ENCODE measurements at regions not wholly inside any gene's neighbourhood (a gene's known extent, or its start where the extent isn't known, plus 50 kb on each side); places are given as distances from the start of the nearest gene placed in this dataset.

DNA sequence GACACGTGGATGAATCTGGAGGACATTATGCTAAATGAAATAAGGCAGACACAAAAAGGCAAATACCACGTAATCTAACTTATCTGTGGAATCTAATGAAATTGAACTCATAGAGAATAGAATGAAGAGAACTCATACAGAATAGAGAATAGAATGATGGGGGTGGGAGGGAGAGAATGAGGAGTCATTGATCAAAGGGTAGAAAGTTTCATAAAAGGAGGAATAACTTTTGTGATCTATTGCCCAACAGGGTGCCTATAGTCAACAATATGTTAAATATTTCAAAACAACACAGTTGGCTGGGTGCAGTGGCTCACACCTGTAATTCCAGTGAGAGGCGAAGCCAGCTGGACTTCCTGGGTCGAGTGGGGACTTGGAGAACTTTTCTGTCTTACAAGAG is 54.9 kb upstream of the ZNF169 start:
- no peak overlapping the region for H3K27ac ChIP-seq (ENCODE audit: low read length)
- no peaks in the 10 kb centered on the region for H3K9me3 ChIP-seq (ENCODE audit: control insufficient read depth, low read depth, low read length)
- H3K36me3 ChIP-seq (ENCODE audit: control insufficient read depth, low read depth, low read length), result no peaks in the 10 kb centered on the region
- H3K9ac ChIP-seq (ENCODE audit: low read length), result no peak overlapping the region
- H3K27me3 ChIP-seq (ENCODE audit: control insufficient read depth, insufficient read depth, low read length), result no peaks in the 10 kb centered on the region
- no peak overlapping the region for H3K4me3 ChIP-seq (ENCODE audit: low read length)
- H3K4me1 ChIP-seq (ENCODE audit: control insufficient read depth, low read depth, low read length), result no peaks in the 10 kb centered on the region

DNA sequence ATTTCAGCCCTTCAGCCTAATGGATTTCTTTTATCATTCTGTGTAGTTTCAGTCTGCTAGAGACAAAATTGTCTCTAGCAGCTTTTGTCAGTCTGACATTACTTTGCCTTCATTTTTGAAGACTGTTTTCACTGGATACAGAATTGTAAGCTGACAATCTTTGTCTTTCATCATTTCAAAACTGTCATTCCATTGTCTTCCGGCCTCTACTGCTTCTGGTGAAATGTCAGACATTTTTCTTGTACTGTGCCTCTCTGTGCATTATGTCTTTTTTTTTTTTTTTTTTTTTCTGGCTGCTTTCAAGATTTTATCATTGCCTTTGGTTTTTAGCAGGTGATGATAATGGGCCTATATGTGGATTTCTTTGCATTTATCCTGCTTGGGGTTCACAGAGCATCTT is 51.3 kb upstream of the ZNF169 start:
- H3K4me1 ChIP-seq (ENCODE audit: control insufficient read depth, low read depth, low read length), result peaks cover 7% of the 10 kb centered on the region
- H3K27ac ChIP-seq (ENCODE audit: low read length), result no peak overlapping the region
- H3K9me3 ChIP-seq (ENCODE audit: control insufficient read depth, low read depth, low read length), result no peaks in the 10 kb centered on the region
- H3K36me3 ChIP-seq (ENCODE audit: control insufficient read depth, low read depth, low read length), result no peaks in the 10 kb centered on the region
- no peak overlapping the region for H3K9ac ChIP-seq (ENCODE audit: low read length)
- H3K27me3 ChIP-seq (ENCODE audit: control insufficient read depth, insufficient read depth, low read length), result no peaks in the 10 kb centered on the region
- no peak overlapping the region for H3K4me3 ChIP-seq (ENCODE audit: low read length)
